ENCODE measurements at regions not wholly inside any gene's neighbourhood (a gene's known extent, or its start where the extent isn't known, plus 50 kb on each side); places are given as distances from the start of the nearest gene placed in this dataset.

- Histone ChIP-seq H3K4me3 (ENCODE audit: extremely low read depth in 1 of 4, insufficient read depth in 2 of 4, low read depth in 3 of 4, low read length in 4 of 4) (no peak overlapping the region), H3K4ac (replicated peaks; ENCODE audit: insufficient read length, low read depth, low read length) (no peak overlapping the region), H3K4me2 (ENCODE audit: insufficient read depth in 1 of 2, low read depth in 2 of 2, low read length in 2 of 2) (no peak overlapping the region), H2AFZ (ENCODE audit: low read length) (no peak overlapping the region), H3K23me2 (ENCODE audit: low read depth, low read length) (no peaks in the 10 kb centered on the region), H2BK5ac (ENCODE audit: low read depth, low read length) (no peak overlapping the region), H3K9me3 (ENCODE audit: insufficient read depth in 2 of 2, low read depth in 1 of 2, low read length in 1 of 2) (no peaks in the 10 kb centered on the region), H4K91ac (replicated peaks; ENCODE audit: insufficient read length, low read length) (no peak overlapping the region), H4K5ac (ENCODE audit: insufficient read length, low read depth, low read length) (no peak overlapping the region), H2AK5ac (ENCODE audit: low read depth, low read length) (no peak overlapping the region), H2BK120ac (replicated peaks; ENCODE audit: low read depth, low read length) (no peak overlapping the region), H3K79me2 (ENCODE audit: control insufficient read depth in 1 of 2, insufficient read depth in 2 of 2, low read length in 2 of 2) (no peaks in the 10 kb centered on the region), H3K79me1 (ENCODE audit: low read depth, low read length) (no peaks in the 10 kb centered on the region), H3K27ac (ENCODE audit: low read depth, low read length) (no peak overlapping the region), H3K27me3 (replicated peaks in 1 of 4; ENCODE audit: control insufficient read depth in 3 of 4, extremely low read depth in 1 of 4, insufficient read depth in 3 of 4, low read length in 3 of 4) (no peaks in the 10 kb centered on the region), H2BK20ac (ENCODE audit: low read length) (no peak overlapping the region), H3K56ac (replicated peaks; ENCODE audit: insufficient read length, low read depth, low read length) (no peak overlapping the region), H3K18ac (ENCODE audit: extremely low read depth, low read length) (no peak overlapping the region), H3K23ac (ENCODE audit: insufficient read length) (no peak overlapping the region), H3K9ac (replicated peaks in 1 of 4; ENCODE audit: extremely low read depth in 1 of 4, low read depth in 3 of 4, low read length in 3 of 4) (no peak overlapping the region), H4K8ac (ENCODE audit: extremely low read depth, insufficient read depth, low read length) (no peak overlapping the region), H3K4me1 (replicated peaks in 1 of 4; ENCODE audit: control insufficient read depth in 3 of 4, insufficient read depth in 4 of 4, low read length in 3 of 4) (no peaks in the 10 kb centered on the region), H2BK15ac (ENCODE audit: low read length) (no peak overlapping the region), H4K20me1 (replicated peaks in 1 of 2; ENCODE audit: control insufficient read depth in 1 of 2, insufficient read depth in 2 of 2, low read length in 2 of 2) (no peaks in the 10 kb centered on the region), H2BK12ac (ENCODE audit: low read depth, low read length) (no peak overlapping the region), H3K14ac (ENCODE audit: insufficient read length) (no peak overlapping the region), H3K36me3 (ENCODE audit: control insufficient read depth in 2 of 4, insufficient read depth in 4 of 4, low read length in 3 of 4) (no peaks in the 10 kb centered on the region)
- 93% methylated on average over 4 of the region's 4 CpGs; no CpG with 5 or more reads in 1 of the 2 experiments for WGBS, 2 experiments (ENCODE audit: extremely low coverage in 1 of 2, insufficient coverage in 1 of 2, insufficient read length in 1 of 2, insufficient replicate concordance in 2 of 2, low coverage in 1 of 2, low lambda C conversion rate in 2 of 2, missing lambda C conversion rate in 1 of 2)
- POLR2A ChIA-PET (ENCODE audit: partially characterized antibody): interaction anchor here (0.8 kb wide), 1 partner anchor 20 kb away, joined by 3 read pairs; no protein-coding TSS in a partner anchor
- no peak for DNase-seq (ENCODE audit: low read depth in 1 of 2, low spot score in 2 of 2)
- no peak for FAIRE-seq
- no peak for TF ChIP-seq JUN (IDR thresholded peaks at IDR 0.05; ENCODE audit: low read depth, low read length)
- CTCF ChIA-PET (ENCODE audit: partially characterized antibody): interaction anchor here (0.6 to 2.7 kb wide), 6 partner anchors 8 to 53 kb away, joined by 3 to 11 read pairs (median 3); no protein-coding TSS in a partner anchor
These were observed 198.7 kb upstream of the PROK2 start for GRCh38 chr3:71983694-71984093.

All from H1 (cell line).